PC-3 (cell line): ENCODE measurements at regions not wholly inside any gene's neighbourhood (a gene's known extent, or its start where the extent isn't known, plus 50 kb on each side); places are given as distances from the start of the nearest gene placed in this dataset.

Experiments
- ATAC-seq: fragments of 200-7000 bp; cut with Tn5 transposase; 2 replicates; pipeline ENCODE4 v1.9.1; 2020; ENCODE audit warnings: mild to moderate bottlenecking, moderate library complexity
- BruUV-seq: library from RNA; stranded (reverse); fragments of 400-500 nt; replicated peaks from 2 replicates; lab custom pipeline; 2021; lab: Mats Ljungman, UMichigan
- CTCF ChIA-PET: fragments of 300-600 bp; sonication (Branson Sonifier 250); formaldehyde crosslinking; loops from one replicate; lab custom pipeline; 2022; ENCODE audit warnings: antibody characterized with exemption; lab: Charles Lee
- POLR2A ChIA-PET: fragments of 300-600 bp; sonication (Branson Sonifier 250); formaldehyde crosslinking; loops from one replicate; lab custom pipeline; 2022; ENCODE audit warnings: antibody characterized with exemption; ENCODE audit not compliant: unreplicated experiment; lab: Charles Lee
- DNase-seq: peaks from one replicate; pipeline ENCODE4 v3.0.0-alpha.2; 2015
- H2AFZ ChIP-seq: fragments of 300-600 bp; sonication (generic); 2 replicates; pipeline ENCODE4 v1.6.0; 2016; ENCODE audit warnings: antibody characterized with exemption, low read length
- H3F3A ChIP-seq: fragments of 300-600 bp; sonication (generic); one replicate; pipeline ENCODE4 v1.6.0; 2017; ENCODE audit warnings: antibody characterized with exemption, low read length, control low read depth, mild to moderate bottlenecking; ENCODE audit not compliant: unreplicated experiment
- H3K27ac ChIP-seq: fragments of 300-600 bp; sonication (generic); 2 replicates; pipeline ENCODE4 v1.5.1; 2016; ENCODE audit warnings: mild to moderate bottlenecking, low read length
- H3K27me3 ChIP-seq: fragments of 300-600 bp; sonication (generic); 2 replicates; pipeline ENCODE4 v1.6.1; 2016; ENCODE audit warnings: low read length, mixed read lengths
- H3K36me3 ChIP-seq: fragments of 300-600 bp; sonication (generic); 2 replicates; pipeline ENCODE4 v1.6.1; 2016; ENCODE audit warnings: low read depth, mixed run types, low read length, mixed read lengths
- H3K4me1 ChIP-seq: fragments of 300-600 bp; sonication (generic); 2 replicates; pipeline ENCODE4 v1.5.1; 2016; ENCODE audit warnings: low read length; ENCODE audit not compliant: insufficient read depth
- H3K4me2 ChIP-seq: fragments of 300-600 bp; sonication (generic); 2 replicates; pipeline ENCODE4 v1.6.0; 2016; ENCODE audit warnings: low read length
- H3K4me3 ChIP-seq: fragments of 300-600 bp; sonication (generic); 2 replicates; pipeline ENCODE4 v1.5.1; 2016; ENCODE audit warnings: mild to moderate bottlenecking, low read length, mixed read lengths
- H3K79me2 ChIP-seq: fragments of 300-600 bp; sonication (generic); 2 replicates; pipeline ENCODE4 v1.6.1; 2017; ENCODE audit warnings: low read length, mixed read lengths
- H3K9ac ChIP-seq: fragments of 300-600 bp; sonication (generic); 2 replicates; pipeline ENCODE4 v1.6.0; 2016; ENCODE audit warnings: mild to moderate bottlenecking, low read length
- H3K9me2 ChIP-seq: fragments of 300-600 bp; sonication (generic); replicated peaks from 2 replicates; pipeline ENCODE4 v1.6.1; 2016; ENCODE audit warnings: mixed run types, low read length, mixed read lengths
- H3K9me3 ChIP-seq: fragments of 300-600 bp; sonication (generic); 2 replicates; pipeline ENCODE4 v1.6.1; 2016; ENCODE audit warnings: low read length, mixed read lengths
- H4K20me1 ChIP-seq: fragments of 300-600 bp; sonication (generic); 2 replicates; pipeline ENCODE4 v1.6.1; 2016; ENCODE audit warnings: low read length, mixed read lengths
- CTCF ChIP-seq: fragments of 300-600 bp; sonication (generic); conservative IDR thresholded peaks from 2 replicates; pipeline ENCODE4 v1.5.1; 2017; ENCODE audit warnings: antibody characterized with exemption, low read depth, mild to moderate bottlenecking, low read length
- EZH2 ChIP-seq: fragments of 300-600 bp; sonication (generic); IDR thresholded peaks from one replicate; pipeline ENCODE4 v1.6.1; 2017; ENCODE audit warnings: antibody characterized with exemption, mild to moderate bottlenecking, low read length; ENCODE audit not compliant: unreplicated experiment
- EZH2phosphoT487 ChIP-seq: fragments of 300-600 bp; sonication (generic); IDR thresholded peaks from 2 replicates; pipeline ENCODE4 v1.6.1; 2018; ENCODE audit warnings: mild to moderate bottlenecking, antibody characterized with exemption, low read length, borderline replicate concordance
- intact Hi-C: fragments of 100-400 bp; cut with micrococcal nuclease; formaldehyde crosslinking; loops from 2 replicates; pipeline ENCODE4 v1.9.0; 2023

- intact Hi-C loops = no loop called here
- 0 out of 2 replicates have a peak, but pooled peaks cover 8% of the 10 kb centered on the region for H3K27me3 ChIP-seq
- H3K36me3 ChIP-seq = no peaks in the 10 kb centered on the region
- H3K9ac ChIP-seq = no peak overlapping the region
- POLR2A ChIA-PET = no interaction called here
- CTCF ChIA-PET = no interaction called here
- no peaks in the 10 kb centered on the region for H3K9me3 ChIP-seq
- H3K9me2 ChIP-seq = no peaks in the 10 kb centered on the region
- no peaks in the 10 kb centered on the region for H3K4me1 ChIP-seq
- H2AFZ ChIP-seq = no peak overlapping the region
- no peaks in the 10 kb centered on the region for H4K20me1 ChIP-seq
- H3K4me3 ChIP-seq = no peak overlapping the region
- TF ChIP-seq CTCF = no peak
- no peak for TF ChIP-seq EZH2
- no peak for TF ChIP-seq EZH2phosphoT487
- no peaks in the 10 kb centered on the region for H3K79me2 ChIP-seq
- ATAC-seq (no peak), DNase-seq (no peak)
- no TSS peak for BruUV-seq
- no peak overlapping the region for H3K4me2 ChIP-seq
- H3F3A ChIP-seq = no peaks in the 10 kb centered on the region
- H3K27ac ChIP-seq = no peak overlapping the region
These were observed 416.5 kb downstream of the BCL11A start for GRCh38 chr2:60136913-60137312.

- H3K36me3 ChIP-seq = no peaks in the 10 kb centered on the region
- no peaks in the 10 kb centered on the region for H3F3A ChIP-seq
- ChIA-PET POLR2A (no interaction called here), CTCF (no interaction called here)
- H3K79me2 ChIP-seq = no peaks in the 10 kb centered on the region
- H3K9me3 ChIP-seq = no peaks in the 10 kb centered on the region
- H3K27me3 ChIP-seq = peaks cover 41% of the 10 kb centered on the region
- ATAC-seq (no peak), DNase-seq (no peak)
- no peak overlapping the region for H3K4me3 ChIP-seq
- H3K4me2 ChIP-seq = no peak overlapping the region
- H3K9me2 ChIP-seq = no peaks in the 10 kb centered on the region
- H3K27ac ChIP-seq = no peak overlapping the region
- no peak overlapping the region for H2AFZ ChIP-seq
- H3K4me1 ChIP-seq = no peaks in the 10 kb centered on the region
- no peak overlapping the region for H3K9ac ChIP-seq
- no peaks in the 10 kb centered on the region for H4K20me1 ChIP-seq
- BruUV-seq = no TSS peak
- intact Hi-C loops = no loop called here
- no peak for TF ChIP-seq EZH2phosphoT487
- TF ChIP-seq EZH2 = no peak
- TF ChIP-seq CTCF = no peak
These were observed 426.3 kb downstream of the BCL11A start for GRCh38 chr2:60127191-60127590.

- Histone ChIP-seq H2AFZ (no peak overlapping the region), H4K20me1 (no peaks in the 10 kb centered on the region), H3K27ac (no peak overlapping the region), H3K9me2 (no peaks in the 10 kb centered on the region), H3F3A (no peaks in the 10 kb centered on the region), H3K4me2 (no peak overlapping the region), H3K9me3 (no peaks in the 10 kb centered on the region), H3K27me3 (peaks cover 41% of the 10 kb centered on the region), H3K4me1 (no peaks in the 10 kb centered on the region), H3K36me3 (no peaks in the 10 kb centered on the region), H3K4me3 (no peak overlapping the region), H3K9ac (no peak overlapping the region), H3K79me2 (no peaks in the 10 kb centered on the region)
- TF ChIP-seq EZH2 (no peak), EZH2phosphoT487 (no peak), CTCF (no peak)
- CTCF ChIA-PET = no interaction called here
- intact Hi-C loops = no loop called here
- BruUV-seq = no TSS peak
- POLR2A ChIA-PET = no interaction called here
- ATAC-seq (no peak), DNase-seq (no peak)
These were observed 427.6 kb downstream of the BCL11A start for GRCh38 chr2:60125611-60126426.
